PC-3 (cell line): ENCODE measurements at regions not wholly inside any gene's neighbourhood (a gene's known extent, or its start where the extent isn't known, plus 50 kb on each side); places are given as distances from the start of the nearest gene placed in this dataset.

Source experiments
- ATAC-seq: fragments of 200-7000 bp; cut with Tn5 transposase; 2 replicates; pipeline ENCODE4 v1.9.1; 2020; ENCODE audit warnings: mild to moderate bottlenecking, moderate library complexity
- BruUV-seq: library from RNA; stranded (reverse); fragments of 400-500 nt; replicated peaks from 2 replicates; lab custom pipeline; 2021; lab: Mats Ljungman, UMichigan
- CTCF ChIA-PET: fragments of 300-600 bp; sonication (Branson Sonifier 250); formaldehyde crosslinking; loops from one replicate; lab custom pipeline; 2022; ENCODE audit warnings: antibody characterized with exemption; lab: Charles Lee
- POLR2A ChIA-PET: fragments of 300-600 bp; sonication (Branson Sonifier 250); formaldehyde crosslinking; loops from one replicate; lab custom pipeline; 2022; ENCODE audit warnings: antibody characterized with exemption; ENCODE audit not compliant: unreplicated experiment; lab: Charles Lee
- DNase-seq: peaks from one replicate; pipeline ENCODE4 v3.0.0-alpha.2; 2015
- H2AFZ ChIP-seq: fragments of 300-600 bp; sonication (generic); 2 replicates; pipeline ENCODE4 v1.6.0; 2016; ENCODE audit warnings: antibody characterized with exemption, low read length
- H3F3A ChIP-seq: fragments of 300-600 bp; sonication (generic); one replicate; pipeline ENCODE4 v1.6.0; 2017; ENCODE audit warnings: antibody characterized with exemption, low read length, control low read depth, mild to moderate bottlenecking; ENCODE audit not compliant: unreplicated experiment
- H3K27ac ChIP-seq: fragments of 300-600 bp; sonication (generic); 2 replicates; pipeline ENCODE4 v1.5.1; 2016; ENCODE audit warnings: mild to moderate bottlenecking, low read length
- H3K27me3 ChIP-seq: fragments of 300-600 bp; sonication (generic); 2 replicates; pipeline ENCODE4 v1.6.1; 2016; ENCODE audit warnings: low read length, mixed read lengths
- H3K36me3 ChIP-seq: fragments of 300-600 bp; sonication (generic); 2 replicates; pipeline ENCODE4 v1.6.1; 2016; ENCODE audit warnings: low read depth, mixed run types, low read length, mixed read lengths
- H3K4me1 ChIP-seq: fragments of 300-600 bp; sonication (generic); 2 replicates; pipeline ENCODE4 v1.5.1; 2016; ENCODE audit warnings: low read length; ENCODE audit not compliant: insufficient read depth
- H3K4me2 ChIP-seq: fragments of 300-600 bp; sonication (generic); 2 replicates; pipeline ENCODE4 v1.6.0; 2016; ENCODE audit warnings: low read length
- H3K4me3 ChIP-seq: fragments of 300-600 bp; sonication (generic); 2 replicates; pipeline ENCODE4 v1.5.1; 2016; ENCODE audit warnings: mild to moderate bottlenecking, low read length, mixed read lengths
- H3K79me2 ChIP-seq: fragments of 300-600 bp; sonication (generic); 2 replicates; pipeline ENCODE4 v1.6.1; 2017; ENCODE audit warnings: low read length, mixed read lengths
- H3K9ac ChIP-seq: fragments of 300-600 bp; sonication (generic); 2 replicates; pipeline ENCODE4 v1.6.0; 2016; ENCODE audit warnings: mild to moderate bottlenecking, low read length
- H3K9me2 ChIP-seq: fragments of 300-600 bp; sonication (generic); replicated peaks from 2 replicates; pipeline ENCODE4 v1.6.1; 2016; ENCODE audit warnings: mixed run types, low read length, mixed read lengths
- H3K9me3 ChIP-seq: fragments of 300-600 bp; sonication (generic); 2 replicates; pipeline ENCODE4 v1.6.1; 2016; ENCODE audit warnings: low read length, mixed read lengths
- H4K20me1 ChIP-seq: fragments of 300-600 bp; sonication (generic); 2 replicates; pipeline ENCODE4 v1.6.1; 2016; ENCODE audit warnings: low read length, mixed read lengths
- EZH2 ChIP-seq: fragments of 300-600 bp; sonication (generic); IDR thresholded peaks from one replicate; pipeline ENCODE4 v1.6.1; 2017; ENCODE audit warnings: antibody characterized with exemption, mild to moderate bottlenecking, low read length; ENCODE audit not compliant: unreplicated experiment
- EZH2phosphoT487 ChIP-seq: fragments of 300-600 bp; sonication (generic); IDR thresholded peaks from 2 replicates; pipeline ENCODE4 v1.6.1; 2018; ENCODE audit warnings: mild to moderate bottlenecking, antibody characterized with exemption, low read length, borderline replicate concordance
- intact Hi-C: fragments of 100-400 bp; cut with micrococcal nuclease; formaldehyde crosslinking; loops from 2 replicates; pipeline ENCODE4 v1.9.0; 2023
- TF ChIP-seq, protein P1 (sequence below): fragments of 300-600 bp; sonication (generic); conservative IDR thresholded peaks from 2 replicates; pipeline ENCODE4 v1.5.1; 2017; ENCODE audit warnings: antibody characterized with exemption, low read depth, mild to moderate bottlenecking, low read length

DNA sequence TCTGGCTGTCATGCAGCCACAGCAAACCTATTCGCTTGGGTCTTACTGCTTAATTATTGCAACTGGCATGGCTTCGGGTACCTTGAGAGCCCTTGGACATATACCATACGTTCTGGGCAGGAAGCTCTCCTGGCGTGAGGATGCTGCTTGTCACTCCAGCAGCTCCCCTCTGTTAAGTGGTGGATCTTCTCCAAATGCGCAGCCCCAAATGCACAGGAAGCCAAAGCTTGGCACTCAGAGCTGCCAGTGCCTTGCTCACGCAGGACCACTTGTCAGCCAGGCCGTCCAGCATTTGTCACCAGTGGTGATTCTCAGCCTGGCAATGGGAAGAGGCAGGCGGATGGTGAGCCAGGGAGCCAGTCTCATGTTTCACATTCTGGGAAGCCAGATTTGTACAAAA, 158.6 kb downstream of the KATNAL1 start:
- intact Hi-C loops, result no loop called here

DNA sequence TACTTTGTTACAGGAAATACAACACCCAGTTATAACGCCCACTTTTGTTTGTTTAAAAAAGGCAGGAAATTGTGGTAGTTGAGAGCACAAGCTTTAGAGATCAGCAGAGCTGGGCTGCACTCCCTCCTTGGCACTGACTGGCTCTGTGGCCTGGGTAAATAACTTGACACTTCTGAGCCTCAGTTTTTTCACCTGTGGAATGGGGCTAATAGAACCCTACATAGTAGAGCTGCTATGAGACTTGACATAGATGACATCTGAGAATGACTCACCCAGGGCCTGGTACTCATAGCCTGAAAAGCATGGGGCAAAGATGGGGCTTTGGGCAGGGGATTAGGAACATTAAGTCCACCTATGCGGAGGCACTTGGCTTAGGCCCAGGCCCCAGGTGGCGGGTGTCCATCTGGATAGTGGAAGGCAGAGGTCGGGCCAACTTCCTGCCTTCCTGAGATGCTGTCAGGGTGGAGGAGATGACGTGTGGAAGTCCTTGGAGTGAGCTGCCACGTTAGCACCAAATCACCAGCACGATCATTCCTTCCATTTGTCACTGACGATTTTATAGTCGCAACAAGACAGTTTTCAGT, 159.1 kb downstream of the KATNAL1 start:
- ChIA-PET CTCF (no interaction called here), POLR2A (no interaction called here)
- H3K4me1 ChIP-seq, result peaks cover 10% of the 10 kb centered on the region
- no peaks in the 10 kb centered on the region for H3K9me2 ChIP-seq
- no TSS peak for BruUV-seq
- H2AFZ ChIP-seq, result no peak overlapping the region
- H3K9ac ChIP-seq, result no peak overlapping the region
- H3F3A ChIP-seq, result no peaks in the 10 kb centered on the region
- TF ChIP-seq, protein P1, sequence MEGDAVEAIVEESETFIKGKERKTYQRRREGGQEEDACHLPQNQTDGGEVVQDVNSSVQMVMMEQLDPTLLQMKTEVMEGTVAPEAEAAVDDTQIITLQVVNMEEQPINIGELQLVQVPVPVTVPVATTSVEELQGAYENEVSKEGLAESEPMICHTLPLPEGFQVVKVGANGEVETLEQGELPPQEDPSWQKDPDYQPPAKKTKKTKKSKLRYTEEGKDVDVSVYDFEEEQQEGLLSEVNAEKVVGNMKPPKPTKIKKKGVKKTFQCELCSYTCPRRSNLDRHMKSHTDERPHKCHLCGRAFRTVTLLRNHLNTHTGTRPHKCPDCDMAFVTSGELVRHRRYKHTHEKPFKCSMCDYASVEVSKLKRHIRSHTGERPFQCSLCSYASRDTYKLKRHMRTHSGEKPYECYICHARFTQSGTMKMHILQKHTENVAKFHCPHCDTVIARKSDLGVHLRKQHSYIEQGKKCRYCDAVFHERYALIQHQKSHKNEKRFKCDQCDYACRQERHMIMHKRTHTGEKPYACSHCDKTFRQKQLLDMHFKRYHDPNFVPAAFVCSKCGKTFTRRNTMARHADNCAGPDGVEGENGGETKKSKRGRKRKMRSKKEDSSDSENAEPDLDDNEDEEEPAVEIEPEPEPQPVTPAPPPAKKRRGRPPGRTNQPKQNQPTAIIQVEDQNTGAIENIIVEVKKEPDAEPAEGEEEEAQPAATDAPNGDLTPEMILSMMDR, result no peak
- TF ChIP-seq EZH2phosphoT487, result no peak
- no peak for TF ChIP-seq EZH2
- no peaks in the 10 kb centered on the region for H3K36me3 ChIP-seq
- no peak overlapping the region for H3K4me2 ChIP-seq
- no peaks in the 10 kb centered on the region for H3K27me3 ChIP-seq
- no peak for DNase-seq
- no peak for ATAC-seq
- H4K20me1 ChIP-seq, result no peaks in the 10 kb centered on the region
- H3K79me2 ChIP-seq, result no peaks in the 10 kb centered on the region
- H3K4me3 ChIP-seq, result no peak overlapping the region
- no peak overlapping the region for H3K27ac ChIP-seq
- no peaks in the 10 kb centered on the region for H3K9me3 ChIP-seq
- intact Hi-C loops, result no loop called here

More for the DNA sequence above, 158.6 kb downstream of the KATNAL1 start:
- Histone ChIP-seq H3K9me2 (no peaks in the 10 kb centered on the region), H3K9me3 (no peaks in the 10 kb centered on the region), H3K4me1 (peaks cover 5% of the 10 kb centered on the region; the same call in 1 of the 2 replicates), H3F3A (no peaks in the 10 kb centered on the region), H3K4me2 (no peak overlapping the region), H4K20me1 (no peaks in the 10 kb centered on the region), H3K9ac (no peak overlapping the region), H3K79me2 (no peaks in the 10 kb centered on the region), H3K4me3 (no peak overlapping the region), H3K27me3 (no peaks in the 10 kb centered on the region), H3K36me3 (no peaks in the 10 kb centered on the region), H2AFZ (no peak overlapping the region), H3K27ac (no peak overlapping the region)
- TF ChIP-seq EZH2phosphoT487, result no peak
- no peak for TF ChIP-seq EZH2
- TF ChIP-seq, protein P1, result no peak
- ChIA-PET CTCF (no interaction called here), POLR2A (no interaction called here)
- no peak for DNase-seq
- BruUV-seq, result no TSS peak
- ATAC-seq, result no peak

DNA sequence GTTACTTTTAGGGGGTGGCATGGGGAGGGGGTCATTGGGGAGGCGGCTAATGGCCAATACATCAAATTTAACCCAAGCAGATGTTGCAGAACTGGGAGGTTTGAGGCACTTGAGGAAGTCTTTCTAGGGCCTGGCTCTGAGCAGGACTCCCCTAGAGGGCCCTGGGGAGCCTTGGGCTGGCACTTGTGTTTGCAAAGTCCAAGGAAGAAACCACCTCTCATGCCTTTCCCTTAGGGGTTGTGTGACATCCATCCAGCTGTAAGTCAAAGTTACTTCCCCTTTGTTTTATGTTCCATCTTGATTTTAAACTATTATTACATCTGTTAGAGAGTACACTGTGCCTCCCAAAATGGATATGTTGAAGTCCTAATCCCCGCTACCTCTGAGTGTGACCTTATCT, 159.9 kb downstream of the KATNAL1 start:
- intact Hi-C loops, result no loop called here
- DNase-seq (no peak), ATAC-seq (no peak)
- ChIA-PET POLR2A (no interaction called here), CTCF (no interaction called here)
- Histone ChIP-seq H3K9me2 (no peaks in the 10 kb centered on the region), H3K4me3 (no peak overlapping the region), H3K27me3 (no peaks in the 10 kb centered on the region), H2AFZ (no peak overlapping the region), H4K20me1 (no peaks in the 10 kb centered on the region), H3K4me1 (peaks cover 13% of the 10 kb centered on the region), H3K4me2 (no peak overlapping the region), H3K27ac (no peak overlapping the region), H3K36me3 (no peaks in the 10 kb centered on the region), H3F3A (no peaks in the 10 kb centered on the region), H3K9ac (no peak overlapping the region), H3K9me3 (no peaks in the 10 kb centered on the region), H3K79me2 (no peaks in the 10 kb centered on the region)
- TF ChIP-seq EZH2phosphoT487, result no peak
- TF ChIP-seq, protein P1, result no peak
- BruUV-seq, result no TSS peak
